SHP77 (cell line): ENCODE measurements at regions not wholly inside any gene's neighbourhood (a gene's known extent, or its start where the extent isn't known, plus 50 kb on each side); places are given as distances from the start of the nearest gene placed in this dataset.
"Not testable (repeated sequence)": the region's sequence is repeated elsewhere in the genome, so short reads cannot be mapped to it uniquely, and the experiment has no call there.

Source experiments
- DNase-seq, 2 experiments: peaks; one replicate each; lab custom pipeline; 2025; lab: John Stamatoyannopoulos, UW

DNA sequence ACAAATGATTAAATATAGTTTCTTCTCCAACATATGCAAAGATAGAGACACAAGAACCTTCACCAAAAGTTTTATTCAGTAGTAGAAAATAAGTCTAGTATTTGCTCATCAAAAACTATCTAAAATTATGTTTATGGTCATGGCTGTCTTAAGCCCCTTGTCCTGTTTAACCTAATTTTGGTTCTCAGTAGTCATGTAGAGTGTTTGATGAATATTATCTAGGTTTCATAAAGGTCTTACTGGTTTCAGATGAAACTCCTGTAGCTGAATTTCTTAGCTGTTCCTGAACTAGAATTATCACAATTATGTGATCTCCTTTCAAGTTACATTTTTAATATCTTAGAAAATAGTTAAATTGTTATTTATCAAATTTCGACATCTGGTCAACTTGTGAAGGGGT lies 228.0 kb upstream of the SPHKAP start:
- no peak for DNase-seq

DNA sequence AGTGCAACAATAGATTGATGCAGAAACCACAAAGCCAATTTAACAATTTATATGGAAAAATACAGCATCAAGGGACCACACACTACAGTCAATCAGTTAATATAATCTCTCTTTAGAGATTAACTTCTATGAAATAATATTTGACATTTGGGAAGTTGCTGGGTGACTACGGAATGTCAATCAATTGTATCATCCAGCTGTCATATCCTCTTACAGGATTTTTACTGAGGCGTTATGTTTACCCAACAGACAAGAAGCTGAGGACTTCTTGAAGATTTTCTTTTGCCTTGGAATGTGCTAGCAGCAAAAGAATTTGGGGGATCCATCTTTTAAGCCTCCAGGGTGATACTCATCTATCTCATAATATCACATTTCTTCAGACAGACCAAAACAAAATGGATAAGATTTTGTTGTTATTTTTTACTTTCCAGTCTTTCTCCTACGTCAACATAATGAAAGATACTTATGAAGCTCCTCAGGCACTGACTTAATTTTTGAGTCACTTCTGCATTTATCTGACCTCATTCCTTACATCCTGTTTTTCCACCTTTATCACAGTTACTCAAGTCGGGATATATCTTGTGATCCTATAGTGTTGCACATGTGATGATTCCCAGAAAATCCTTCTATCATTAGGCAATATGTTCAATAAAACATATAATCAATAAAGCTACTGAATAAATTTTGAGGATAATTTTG lies 227.2 kb upstream of the SPHKAP start:
- no peak for DNase-seq

DNA sequence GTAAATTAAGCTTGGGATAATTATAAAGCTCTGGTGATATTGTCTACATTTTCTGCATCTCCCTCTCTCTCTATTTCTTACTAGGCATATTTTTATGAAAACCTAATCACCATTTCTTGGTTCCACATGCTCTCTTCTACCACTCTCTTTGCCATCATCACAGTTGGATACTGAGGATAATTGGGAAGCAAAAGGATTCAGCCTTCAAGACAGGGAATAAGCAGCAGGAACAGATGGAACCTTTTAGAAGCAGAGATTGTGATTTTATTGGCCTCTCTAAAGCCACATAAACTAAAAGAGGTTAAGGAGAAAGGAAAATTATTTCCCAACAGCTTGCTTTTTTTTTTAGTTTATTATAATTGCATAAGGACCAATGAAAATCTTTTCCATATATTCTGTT lies 226.3 kb upstream of the SPHKAP start:
- DNase-seq, result no peak

DNA sequence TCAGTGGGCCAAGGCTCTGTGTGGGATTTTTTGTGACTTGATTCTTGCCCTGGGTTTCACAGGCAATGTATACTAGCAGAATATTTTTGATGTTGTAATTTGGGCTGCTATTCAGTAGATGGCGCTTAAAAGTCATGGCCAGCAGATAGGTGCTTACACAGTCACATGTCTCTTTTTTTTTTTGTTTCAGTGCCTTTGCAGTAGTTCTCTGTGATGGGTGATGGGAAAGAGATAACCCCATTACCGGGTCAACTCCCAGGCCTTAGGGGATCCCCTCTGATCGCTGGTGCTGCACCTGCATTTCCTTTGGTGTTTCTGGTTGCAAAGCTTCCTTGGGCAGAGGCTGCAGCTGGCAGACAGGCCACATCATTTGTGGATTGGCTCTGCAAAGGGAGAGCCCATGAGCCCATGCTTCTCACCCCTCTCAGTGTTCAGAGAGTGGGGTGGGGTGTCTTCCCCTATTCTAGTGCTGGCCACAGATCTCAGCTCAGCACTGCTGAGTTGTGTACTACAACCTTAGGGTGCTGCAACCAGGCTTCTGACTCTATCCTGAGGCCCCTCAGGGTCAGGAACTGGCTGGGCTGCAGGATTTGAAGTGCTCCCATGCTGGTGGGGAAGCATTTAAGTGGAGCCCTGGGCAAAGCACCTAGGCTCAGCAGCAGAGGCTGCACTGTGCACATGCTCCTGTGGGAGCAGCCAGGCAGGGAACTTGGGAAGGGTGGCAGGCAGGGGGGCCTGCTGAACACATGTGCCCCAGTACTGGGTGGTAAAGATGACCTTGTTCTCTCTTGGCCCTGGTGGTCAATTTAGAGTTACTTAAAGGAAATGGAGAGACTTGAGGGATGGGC lies 219.8 kb upstream of the SPHKAP start:
- no peak for DNase-seq

DNA sequence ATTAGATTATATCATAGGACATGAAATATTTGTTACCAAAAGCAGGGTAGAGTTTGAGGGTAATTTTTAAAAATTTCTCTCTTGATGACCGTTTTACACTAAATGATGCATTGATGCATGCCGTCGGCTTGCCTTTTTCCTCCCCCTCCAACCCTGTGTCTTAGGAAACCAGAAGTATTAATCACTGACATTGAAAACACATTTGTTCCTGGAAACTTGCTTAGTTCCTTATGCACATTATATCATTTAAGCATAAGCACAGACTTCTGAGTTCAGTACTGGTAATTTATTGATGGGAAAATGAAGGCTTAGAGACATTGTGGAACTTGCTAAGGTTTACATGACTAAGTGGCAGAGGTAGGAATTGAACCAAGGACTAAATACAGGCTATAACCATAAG lies 206.3 kb upstream of the SPHKAP start:
- DNase-seq, result no peak

DNA sequence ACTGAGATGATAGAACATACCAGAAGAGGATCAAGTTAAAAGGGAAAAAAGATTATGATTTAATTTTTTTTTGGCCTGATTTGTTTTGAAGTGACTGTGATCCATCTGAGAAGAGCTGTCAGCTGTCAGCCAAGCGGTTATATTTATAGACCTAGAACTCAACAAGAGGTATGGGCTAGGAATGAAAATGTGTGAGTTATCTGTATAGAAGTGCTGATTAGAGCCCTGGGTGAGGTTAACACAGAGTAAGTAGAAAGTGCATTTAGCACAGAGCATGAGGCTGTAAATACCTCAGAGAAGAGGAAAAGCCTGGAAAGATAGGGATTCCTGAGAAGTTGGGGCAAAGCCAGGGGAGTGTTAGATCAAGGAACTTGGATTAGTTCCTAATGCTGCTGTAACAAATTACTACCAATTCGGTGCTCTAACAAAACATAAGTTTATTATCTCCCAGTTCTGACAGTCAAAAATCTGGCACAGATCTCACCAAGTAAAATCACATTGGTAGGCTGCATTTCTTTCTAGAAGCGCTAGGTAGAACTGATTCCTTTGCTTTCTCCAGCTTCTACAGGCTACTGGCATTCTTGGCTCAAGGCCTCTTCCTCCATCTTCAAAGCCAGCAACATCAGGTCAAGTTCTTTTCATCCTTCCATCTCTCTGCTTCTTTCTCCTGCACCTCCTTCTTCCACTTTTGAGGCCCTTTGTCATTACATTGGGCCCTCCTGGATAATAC lies 197.4 kb upstream of the SPHKAP start:
- no peak for DNase-seq

DNA sequence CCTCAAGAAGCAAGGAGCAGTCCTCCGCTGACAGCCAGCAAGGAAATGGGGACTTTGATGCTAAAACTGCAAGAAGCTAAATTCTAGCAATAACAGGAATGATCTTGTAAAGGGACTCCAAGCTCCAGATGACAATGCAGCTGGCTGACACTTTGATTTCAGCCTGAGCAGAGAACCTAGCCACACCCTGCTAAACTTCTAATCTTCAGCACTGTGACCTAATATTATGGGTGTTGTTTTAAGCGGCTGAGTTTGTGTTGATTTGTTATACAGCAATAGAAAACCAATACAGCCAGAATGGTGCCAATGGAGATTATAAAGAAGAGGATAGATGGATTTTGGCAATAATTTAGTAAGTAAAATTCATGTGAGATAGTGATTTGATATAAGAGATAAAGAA lies 196.7 kb upstream of the SPHKAP start:
- no peak for DNase-seq

DNA sequence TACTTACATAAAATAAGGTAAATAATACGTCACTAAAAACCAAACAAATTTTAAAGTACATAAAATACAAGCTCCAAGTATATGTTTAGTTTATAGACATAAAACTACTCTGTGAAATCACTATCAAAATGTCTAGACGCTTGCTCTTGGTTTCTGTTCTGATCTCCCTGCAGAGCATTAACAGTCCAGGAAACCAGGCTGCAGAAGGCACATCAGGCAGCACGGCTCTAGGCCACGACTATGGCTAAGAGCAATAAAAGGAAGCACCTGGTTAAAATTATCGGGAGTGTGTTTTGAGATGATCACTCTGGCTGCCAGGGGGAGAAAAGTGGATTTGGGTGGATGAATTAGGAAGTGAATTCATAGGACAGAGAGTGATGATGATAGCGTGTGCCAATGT lies 196.0 kb upstream of the SPHKAP start:
- peak; percentile 25 to 39 for DNase-seq

DNA sequence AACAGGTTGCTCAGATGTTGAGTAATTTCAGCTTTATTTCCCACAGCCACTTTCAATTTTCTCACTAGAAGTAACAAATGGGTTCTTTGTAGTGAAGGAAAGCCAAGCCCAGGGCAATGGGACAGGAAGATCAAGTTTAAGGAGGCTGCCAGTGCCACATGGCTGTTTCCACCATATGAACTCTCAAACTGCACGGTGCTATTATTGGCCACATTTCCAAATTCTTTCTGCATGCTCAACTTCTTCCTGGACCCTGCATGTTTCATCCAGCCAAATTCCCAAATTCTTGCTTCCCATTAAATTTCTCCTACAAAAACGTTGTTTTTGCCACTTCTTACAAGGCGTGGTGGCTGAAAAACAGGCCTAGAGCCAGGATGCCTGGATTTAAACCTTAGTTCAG lies 193.3 kb upstream of the SPHKAP start:
- DNase-seq, result no peak

DNA sequence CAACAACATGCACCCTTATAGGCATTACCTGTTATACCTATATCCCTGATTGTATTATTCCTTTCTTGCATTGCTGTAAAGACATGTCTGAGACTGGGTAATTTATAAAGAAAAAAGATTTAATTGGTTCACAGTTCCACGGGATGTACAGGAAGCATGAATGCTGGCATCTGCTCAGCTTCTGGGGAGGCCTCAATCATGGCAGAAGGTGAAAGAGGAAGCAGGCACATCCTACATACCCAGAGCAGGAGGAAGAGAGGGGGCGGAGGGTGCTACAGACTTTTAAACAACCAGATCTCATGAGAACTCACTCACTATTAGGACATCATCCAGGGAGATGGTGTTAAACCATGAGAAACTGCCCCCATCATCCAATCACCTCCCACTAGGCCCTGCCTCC lies 191.7 kb upstream of the SPHKAP start:
- DNase-seq, result no peak

DNA sequence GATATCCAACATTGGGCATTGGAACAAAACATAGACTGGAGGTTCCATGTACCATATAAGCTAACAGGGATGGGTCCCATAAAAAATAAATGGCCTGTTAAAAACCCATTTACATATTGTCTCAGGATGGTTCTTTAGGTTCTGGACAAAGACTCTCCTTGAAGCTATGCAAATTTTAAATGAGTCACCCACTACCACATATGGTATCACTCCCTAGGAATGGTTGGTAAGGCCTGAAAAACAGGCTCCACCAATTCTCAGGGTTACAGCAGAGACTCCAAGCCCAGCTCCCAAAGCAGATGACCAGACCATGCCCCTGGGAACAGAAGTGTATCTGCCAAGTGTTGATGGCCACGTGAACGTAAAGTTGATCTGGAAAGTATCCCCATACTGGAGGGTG lies 190.7 kb upstream of the SPHKAP start:
- no peak for DNase-seq

DNA sequence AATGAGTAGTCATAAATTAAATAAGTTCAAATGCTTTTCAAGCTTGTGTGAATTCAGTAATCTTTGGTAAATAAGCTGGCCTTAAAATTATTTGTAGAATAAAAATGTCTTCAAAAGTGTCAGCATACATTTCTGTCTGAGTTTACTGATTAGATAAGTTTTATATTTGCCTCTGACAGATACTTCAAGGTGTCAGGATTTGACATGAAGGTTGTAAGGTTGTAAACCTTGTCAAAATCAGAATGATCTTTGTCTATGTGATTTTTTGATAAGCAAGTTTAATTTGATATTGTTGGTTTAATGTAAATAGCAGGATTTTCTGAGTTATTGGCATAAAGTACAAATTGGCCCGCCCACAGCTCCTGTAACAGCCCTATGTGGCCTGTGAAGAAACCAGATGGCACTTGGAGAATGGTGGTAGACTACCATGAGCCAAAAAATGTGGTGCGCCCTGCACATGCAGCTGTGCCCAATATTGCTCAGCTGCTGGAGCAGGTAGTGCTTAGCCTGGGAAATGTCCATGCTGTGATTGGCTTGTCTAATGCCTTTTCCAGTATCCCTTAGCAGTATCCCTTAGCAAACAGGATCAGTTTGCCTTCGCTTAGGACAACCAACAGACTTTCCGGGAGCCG lies 188.0 kb upstream of the SPHKAP start:
- no peak for DNase-seq

DNA sequence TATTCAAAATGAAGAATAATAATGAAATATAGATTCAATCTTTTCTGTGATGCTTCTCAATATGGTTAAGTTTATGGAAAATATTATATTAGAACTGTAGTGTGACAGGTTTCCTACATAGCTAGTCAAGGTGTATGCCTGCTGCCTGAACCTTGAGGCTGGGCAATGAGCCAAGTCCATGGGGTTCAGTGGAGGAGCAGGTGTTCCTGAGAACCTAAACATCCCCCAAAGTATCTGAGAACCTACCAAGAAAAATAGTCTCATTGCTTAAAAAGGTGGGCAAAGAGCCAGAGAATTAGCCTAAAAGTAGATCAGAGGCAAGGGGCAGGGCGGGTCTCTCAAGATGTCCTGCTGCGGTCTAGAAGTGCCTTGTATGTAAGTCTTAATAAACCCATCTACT lies 185.9 kb upstream of the SPHKAP start:
- no peak for DNase-seq

DNA sequence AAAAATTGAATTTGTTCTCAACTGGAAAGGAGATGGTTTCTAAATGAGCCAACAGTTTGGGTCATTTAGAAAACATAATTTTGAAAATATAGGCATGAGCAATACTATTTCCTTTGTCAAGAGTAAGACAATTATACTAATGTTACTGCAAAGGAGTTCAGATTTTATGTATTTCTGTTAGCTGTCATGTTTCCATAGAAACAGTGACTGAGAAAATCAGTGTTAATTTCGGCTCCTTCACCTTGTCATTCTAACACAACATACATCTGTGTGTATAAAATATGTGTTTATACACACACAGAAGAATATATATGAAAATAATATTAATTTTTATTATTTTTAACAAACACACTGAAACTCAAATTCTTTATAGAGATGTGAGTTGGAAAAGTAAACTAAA lies 178.0 kb upstream of the SPHKAP start:
- DNase-seq, result no peak

DNA sequence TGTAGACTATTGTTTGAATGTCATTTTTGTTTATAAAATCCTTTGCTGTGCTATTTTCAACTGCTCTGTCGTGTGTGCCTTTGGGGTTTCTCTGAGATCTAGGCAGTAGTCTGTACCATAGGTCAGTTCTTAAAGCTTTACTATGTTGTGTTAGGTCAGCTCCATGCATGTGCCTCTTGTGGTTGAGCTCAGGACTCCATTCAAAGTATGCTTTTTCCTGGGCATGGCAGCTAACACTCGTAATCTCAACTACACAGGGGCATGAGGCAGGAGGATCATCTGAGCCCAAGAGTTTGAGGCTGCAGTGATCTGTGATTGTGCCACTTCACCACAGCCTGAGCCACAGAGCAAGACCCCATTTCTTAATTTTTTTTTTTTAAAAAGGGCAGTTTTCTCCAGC lies 174.4 kb upstream of the SPHKAP start:
- no peak for DNase-seq

DNA sequence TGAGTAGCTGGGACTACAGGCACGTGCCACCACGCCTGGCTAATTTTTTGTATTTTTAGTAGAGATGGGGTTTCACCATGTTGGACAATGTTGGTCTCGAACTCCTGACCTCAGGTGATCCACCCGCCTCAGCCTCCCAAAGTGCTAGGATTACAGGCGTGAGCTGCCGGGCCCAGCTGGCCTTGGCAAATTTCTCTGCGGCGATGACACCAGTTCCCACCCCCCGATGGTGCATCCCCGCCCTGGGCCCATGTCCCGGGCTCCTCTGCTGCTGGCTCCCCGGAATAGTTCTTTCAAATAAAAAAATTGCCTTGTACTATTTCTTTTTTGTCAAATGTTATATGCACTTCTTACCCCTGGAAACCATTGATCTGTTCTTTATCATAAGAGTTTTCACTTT lies 171.5 kb upstream of the SPHKAP start:
- DNase-seq, result not testable (repeated sequence)

DNA sequence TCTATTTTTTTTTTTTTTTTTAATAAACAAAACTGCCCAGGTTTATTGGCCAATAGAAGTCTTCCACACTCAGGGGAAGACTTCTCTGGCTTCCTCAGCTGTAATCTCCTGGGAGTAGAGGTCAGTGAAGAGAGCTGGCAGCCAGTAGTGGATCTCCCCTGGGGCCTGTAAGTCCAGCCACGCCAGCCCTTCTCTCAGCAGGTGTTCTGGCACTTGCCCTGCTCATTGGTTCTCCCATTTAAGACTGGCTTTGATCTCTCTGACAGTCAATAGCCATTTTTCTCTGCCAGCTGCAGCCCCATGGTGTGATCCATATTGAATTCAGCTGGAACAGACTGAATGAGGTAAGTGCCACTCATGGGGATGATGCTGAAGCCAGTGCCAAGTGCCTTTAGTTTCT lies 170.6 kb upstream of the SPHKAP start:
- no peak for DNase-seq

DNA sequence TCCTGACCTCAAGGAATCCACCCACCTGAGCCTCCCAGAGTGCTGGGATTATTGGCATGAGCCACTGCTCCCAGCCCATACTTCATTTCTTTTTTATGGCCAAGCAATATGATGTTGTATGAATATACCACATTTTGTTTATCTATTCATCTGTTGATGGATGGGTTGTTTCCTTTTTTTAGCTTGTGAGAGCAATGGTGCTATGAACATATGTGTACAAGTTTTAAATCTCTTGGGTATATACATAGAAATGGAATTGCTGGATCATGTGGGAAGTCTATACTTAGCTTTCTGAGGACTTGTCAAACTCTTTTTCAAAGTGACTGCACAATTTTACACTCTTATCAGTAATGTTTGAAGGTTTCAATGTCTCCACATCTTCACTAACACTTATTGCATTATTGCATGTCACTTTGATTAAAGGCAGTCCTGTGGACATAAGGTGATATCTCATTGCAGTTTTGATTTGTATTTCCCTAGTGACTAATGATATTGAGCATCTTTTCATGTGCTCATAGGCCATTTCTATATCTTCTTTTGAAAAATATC lies 167.1 kb upstream of the SPHKAP start:
- no peak for DNase-seq

DNA sequence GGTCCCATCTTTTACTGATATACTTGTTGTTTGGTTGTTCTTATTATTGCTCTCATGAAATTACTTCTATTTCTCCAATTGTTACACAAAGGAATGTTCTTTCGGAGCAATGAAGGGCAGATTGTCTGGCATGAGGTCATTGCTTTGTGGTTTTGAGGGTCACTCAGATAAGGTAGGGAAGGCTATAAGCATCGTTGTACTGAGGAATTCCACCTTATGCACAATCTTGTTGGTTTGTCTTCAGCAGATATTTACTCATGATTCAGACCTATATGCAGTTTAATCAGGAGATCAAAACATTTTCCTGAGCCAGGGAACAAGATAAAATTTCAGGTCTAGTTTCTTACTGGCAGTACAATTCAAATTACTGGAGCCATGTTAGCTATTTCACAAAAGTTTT lies 163.0 kb upstream of the SPHKAP start:
- no peak for DNase-seq

DNA sequence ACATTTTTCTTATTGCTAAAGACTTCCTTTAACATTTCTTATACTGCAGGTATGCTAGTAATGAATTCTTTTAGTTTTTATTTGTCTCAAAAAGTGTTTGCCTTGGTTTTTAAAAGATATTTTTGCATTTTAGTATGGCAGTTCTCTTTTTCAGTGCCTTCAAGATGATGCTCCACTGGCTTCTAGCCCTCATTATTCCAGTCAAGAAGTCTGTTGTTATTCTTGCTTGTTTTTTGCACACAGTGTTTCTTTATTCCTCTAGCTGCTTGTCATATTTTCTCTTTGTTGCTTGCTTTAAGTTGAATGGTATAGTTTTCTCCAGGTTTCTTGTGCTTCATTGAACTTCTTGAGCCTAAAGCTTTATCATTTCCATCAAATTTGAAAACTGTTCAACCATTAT lies 158.0 kb upstream of the SPHKAP start:
- no peak for DNase-seq

DNA sequence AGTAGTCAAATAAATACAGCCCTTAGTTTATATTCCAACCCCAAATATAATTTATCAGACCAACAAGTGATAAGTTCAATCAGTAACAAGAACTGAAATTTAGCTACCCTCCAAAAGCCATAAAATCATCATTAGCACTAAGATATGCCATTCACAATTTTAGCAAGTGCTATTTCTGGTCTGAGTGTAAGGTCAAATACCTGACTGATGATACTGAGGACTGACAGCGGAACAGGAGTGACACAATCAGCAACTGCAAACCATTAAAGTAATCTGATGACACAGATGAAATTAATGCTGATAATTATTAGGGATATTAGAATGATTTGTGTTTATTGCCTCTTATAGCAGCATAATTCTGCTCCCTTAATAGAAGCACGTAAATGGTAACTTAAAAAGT lies 152.7 kb upstream of the SPHKAP start:
- no peak for DNase-seq

DNA sequence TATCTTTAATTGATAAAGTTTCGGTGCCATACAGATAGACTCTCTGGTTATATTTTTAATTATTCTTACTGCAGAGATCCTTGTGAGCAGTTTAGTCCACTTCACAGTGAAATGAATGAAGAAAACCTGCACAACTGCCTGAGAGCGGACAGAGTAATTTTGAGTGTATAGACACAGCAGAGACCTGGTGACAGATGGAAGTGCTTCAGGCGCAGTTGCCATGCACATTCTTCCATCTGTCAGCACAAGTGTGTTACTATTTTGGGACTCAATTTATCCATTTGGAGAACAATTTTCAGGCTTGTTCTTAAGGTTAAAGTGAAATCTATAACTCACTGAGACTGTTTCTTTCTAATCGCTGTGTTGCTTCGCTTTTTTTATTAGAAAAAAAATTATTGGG lies 147.8 kb upstream of the SPHKAP start:
- DNase-seq, result peak in 1 of 2 experiments; percentile 3
